Stimulated activated naive B cell treated with anti-CD40 and anti-IgM and Interleukin-4, amounts not matched to agents 10 μg/mL and 1 μg/mL and 100 μg/mL, for 72 hours (primary cell): ENCODE measurements at regions not wholly inside any gene's neighbourhood (a gene's known extent, or its start where the extent isn't known, plus 50 kb on each side); places are given as distances from the start of the nearest gene placed in this dataset.

ENCODE experiments used
- ATAC-seq, 2 donors: fragments of 150-1000 bp; cut with Tn5 transposase; replicated peaks; 2 replicates each; pipeline ENCODE4 v1.10.0; 2021; ENCODE audit warnings: moderate library complexity in 1 of 2
- DNase-seq: peaks from one replicate; pipeline ENCODE4 v3.0.0; 2021
- H3K27ac Mint-ChIP-seq: one replicate; pipeline ENCODE4 v1.8.0; 2022; ENCODE audit warnings: mild to moderate bottlenecking, mixed read lengths
- H3K27me3 Mint-ChIP-seq, 2 donors: one replicate each; pipeline ENCODE4 v1.8.0; 2022; ENCODE audit warnings: mixed read lengths in 2 of 2
- H3K36me3 Mint-ChIP-seq, 2 donors: one replicate each; pipeline ENCODE4 v1.8.0; 2022; ENCODE audit warnings: mixed read lengths in 2 of 2, mild to moderate bottlenecking in 1 of 2
- H3K4me1 Mint-ChIP-seq, 2 donors: one replicate each; pipeline ENCODE4 v1.8.0; 2022; ENCODE audit warnings: mixed read lengths in 2 of 2, mild to moderate bottlenecking in 1 of 2
- H3K4me3 Mint-ChIP-seq, 2 donors: one replicate each; pipeline ENCODE4 v1.8.0; 2022; ENCODE audit warnings: mild to moderate bottlenecking in 2 of 2, mixed read lengths in 2 of 2, moderate library complexity in 1 of 2
- H3K9me3 Mint-ChIP-seq, 2 donors: one replicate each; pipeline ENCODE4 v1.8.0; 2022; ENCODE audit warnings: mixed read lengths in 2 of 2, mild to moderate bottlenecking in 1 of 2

DNA sequence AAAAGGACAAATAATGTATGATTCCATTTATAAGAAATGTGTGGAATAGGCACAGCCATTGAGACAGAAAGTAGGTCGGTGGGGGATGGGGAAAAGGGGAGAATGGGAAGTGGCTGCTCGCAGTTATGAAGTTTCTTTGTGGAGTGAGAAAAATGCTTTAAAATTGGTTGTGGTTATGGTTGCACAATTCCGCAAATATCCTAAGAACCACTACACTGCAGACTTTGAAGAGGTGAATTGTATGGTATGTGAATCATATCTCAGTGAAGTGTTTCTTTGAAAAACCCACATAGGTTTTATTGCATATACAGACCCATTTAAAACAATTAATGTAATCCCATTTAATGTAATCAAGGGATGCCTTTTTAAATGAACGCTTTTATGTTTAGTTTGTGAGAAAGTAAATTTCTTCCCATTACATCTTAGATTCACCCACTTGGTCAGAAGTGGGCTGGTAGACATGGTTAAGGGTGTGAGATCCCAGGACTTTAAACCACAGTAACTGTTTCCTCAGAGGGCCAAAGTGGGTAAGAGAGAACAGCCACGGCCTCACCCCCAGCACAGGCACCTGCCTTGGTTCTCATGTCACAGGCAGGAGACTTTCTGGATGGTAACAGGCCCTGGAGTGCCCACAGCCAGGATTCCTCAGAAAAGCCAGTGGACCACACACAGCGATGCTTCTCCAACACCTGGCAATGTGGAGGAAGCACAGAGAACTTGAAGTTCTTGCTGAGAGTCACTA is 119.3 kb upstream of the GJB6 start:
- no peaks in the 10 kb centered on the region for H3K4me1 Mint-ChIP-seq
- no peaks in the 10 kb centered on the region for H3K27me3 Mint-ChIP-seq
- ATAC-seq (no peak), DNase-seq (no peak)
- no peaks in the 10 kb centered on the region for H3K36me3 Mint-ChIP-seq
- no peak overlapping the region for H3K27ac Mint-ChIP-seq
- no peak overlapping the region for H3K4me3 Mint-ChIP-seq
- H3K9me3 Mint-ChIP-seq, result peaks cover 3 to 5% of the 10 kb centered on the region in 2 donors

DNA sequence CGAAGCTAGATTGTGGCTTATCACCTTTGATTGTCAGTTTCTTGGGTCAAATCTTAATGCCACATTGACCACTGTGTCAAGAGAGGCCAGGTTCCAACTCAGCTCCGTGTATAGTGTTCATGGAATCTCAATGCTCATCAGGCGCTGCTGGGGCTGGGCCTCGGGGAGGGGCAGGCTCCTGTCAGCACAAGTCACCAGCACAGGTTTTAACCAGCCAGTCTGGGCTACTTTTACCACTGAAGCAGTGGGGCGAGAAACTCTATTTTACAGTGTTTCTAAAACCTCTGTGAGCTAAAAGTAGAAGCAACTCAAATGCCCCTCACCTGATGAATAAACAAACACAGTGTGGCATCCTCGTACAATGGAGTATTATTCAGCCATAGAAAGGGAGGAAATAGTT is 118.7 kb upstream of the GJB6 start:
- DNase-seq, result no peak
- H3K27me3 Mint-ChIP-seq, result no peaks in the 10 kb centered on the region
- no peak overlapping the region for H3K27ac Mint-ChIP-seq
- H3K36me3 Mint-ChIP-seq, result no peaks in the 10 kb centered on the region
- no peak for ATAC-seq
- H3K4me1 Mint-ChIP-seq, result no peaks in the 10 kb centered on the region
- H3K9me3 Mint-ChIP-seq, result peaks cover 3 to 5% of the 10 kb centered on the region in 2 donors
- H3K4me3 Mint-ChIP-seq, result no peak overlapping the region

DNA sequence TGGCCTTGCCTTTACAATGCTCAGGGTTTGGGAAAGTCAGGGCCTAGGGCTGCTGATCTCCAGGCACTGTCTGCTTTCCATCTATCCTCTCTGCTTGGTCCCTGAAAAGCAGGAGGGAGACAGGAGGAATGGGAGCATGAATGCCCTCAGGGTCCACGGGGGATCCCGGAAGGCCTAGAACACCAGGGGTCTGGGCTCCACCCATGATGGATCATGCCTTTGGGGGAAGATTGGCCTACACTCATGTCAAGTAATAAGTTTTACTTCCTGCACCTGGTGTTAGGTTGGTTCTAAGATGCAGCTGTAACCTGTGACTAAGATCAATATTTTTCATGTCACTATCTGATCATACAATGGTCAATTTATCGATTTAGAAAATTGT is 118.3 kb upstream of the GJB6 start:
- Mint-ChIP-seq H3K36me3 (no peaks in the 10 kb centered on the region), H3K4me1 (no peaks in the 10 kb centered on the region), H3K27ac (no peak overlapping the region), H3K9me3 (peaks cover 3 to 5% of the 10 kb centered on the region in 2 donors), H3K4me3 (no peak overlapping the region), H3K27me3 (no peaks in the 10 kb centered on the region)
- ATAC-seq (no peak), DNase-seq (no peak)

DNA sequence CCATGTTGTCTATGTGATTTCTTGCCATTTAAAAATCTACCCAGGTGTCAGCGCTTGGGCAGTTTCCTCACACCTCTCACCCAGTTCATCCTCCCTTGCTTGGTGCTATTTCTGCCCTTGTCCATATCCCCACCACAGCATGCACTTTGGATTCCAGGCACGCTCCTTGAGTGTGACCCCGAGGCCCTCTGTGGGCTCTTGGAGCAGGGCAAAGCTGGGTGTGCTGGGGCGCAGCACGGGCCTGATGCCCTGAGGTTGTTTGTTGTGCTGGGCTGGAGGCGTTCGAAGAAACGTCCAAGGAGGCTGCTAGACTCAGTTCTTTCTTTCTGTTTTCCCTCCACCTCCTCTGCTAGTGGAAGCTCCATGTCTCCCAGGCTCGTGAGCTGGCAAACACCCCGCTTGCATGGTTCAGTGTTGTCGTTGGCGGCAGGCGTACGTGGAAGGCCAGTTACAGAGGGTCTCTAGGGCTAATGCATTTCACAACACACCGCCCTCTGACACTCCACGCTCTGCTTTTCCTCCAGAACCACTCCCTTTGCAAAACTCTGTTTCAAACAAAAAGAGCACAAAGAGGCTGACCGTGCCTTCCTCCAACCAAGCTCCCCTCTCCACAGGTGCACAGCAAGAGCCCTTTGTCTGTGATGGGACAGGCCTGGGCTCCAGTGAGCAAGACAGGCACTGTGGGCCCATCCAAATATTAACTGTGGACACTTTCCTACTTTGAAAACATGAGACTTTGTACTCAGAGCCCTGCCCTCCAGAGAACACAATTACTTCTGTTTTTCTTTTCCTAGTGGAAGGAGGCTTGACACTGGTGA is 117.7 kb upstream of the GJB6 start:
- Mint-ChIP-seq H3K4me3 (no peak overlapping the region), H3K4me1 (no peaks in the 10 kb centered on the region), H3K9me3 (peaks cover 3 to 5% of the 10 kb centered on the region in 2 donors), H3K36me3 (no peaks in the 10 kb centered on the region), H3K27ac (no peak overlapping the region), H3K27me3 (no peaks in the 10 kb centered on the region)
- ATAC-seq, result no peak
- no peak for DNase-seq

DNA sequence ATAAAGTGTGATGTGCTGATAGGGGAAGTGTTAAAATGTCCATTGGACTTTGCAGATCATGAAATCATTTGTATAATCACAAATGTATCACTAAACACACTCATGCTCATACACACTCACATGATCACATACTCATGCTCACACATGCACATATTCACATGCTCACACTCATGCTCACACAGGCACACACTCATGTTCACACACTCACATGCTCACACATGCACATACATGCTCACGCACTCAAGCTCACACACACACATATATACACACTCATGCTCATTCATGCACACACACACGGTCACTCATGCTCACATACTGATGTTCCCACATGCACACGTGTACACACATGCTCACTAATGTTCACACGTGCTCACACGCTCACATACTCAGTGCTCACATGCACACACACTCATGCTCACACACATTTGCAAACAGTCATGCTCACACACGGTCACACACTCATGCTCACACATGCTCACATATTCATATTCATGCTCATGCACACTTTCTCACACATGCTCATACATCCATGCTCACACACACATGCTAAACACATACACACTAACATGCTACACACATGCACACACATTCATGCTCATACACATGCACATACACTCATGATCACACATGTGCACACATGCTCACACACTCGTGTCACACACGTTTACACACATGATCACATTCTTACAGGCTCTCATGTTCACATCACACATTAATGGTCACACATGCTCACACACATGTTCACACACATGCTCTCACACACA is 116.7 kb upstream of the GJB6 start:
- no peak for ATAC-seq
- Mint-ChIP-seq H3K36me3 (no peaks in the 10 kb centered on the region), H3K27ac (no peak overlapping the region), H3K4me3 (no peak overlapping the region), H3K4me1 (no peaks in the 10 kb centered on the region), H3K9me3 (peaks cover 3 to 5% of the 10 kb centered on the region in 2 donors), H3K27me3 (no peaks in the 10 kb centered on the region)
- DNase-seq, result no peak

DNA sequence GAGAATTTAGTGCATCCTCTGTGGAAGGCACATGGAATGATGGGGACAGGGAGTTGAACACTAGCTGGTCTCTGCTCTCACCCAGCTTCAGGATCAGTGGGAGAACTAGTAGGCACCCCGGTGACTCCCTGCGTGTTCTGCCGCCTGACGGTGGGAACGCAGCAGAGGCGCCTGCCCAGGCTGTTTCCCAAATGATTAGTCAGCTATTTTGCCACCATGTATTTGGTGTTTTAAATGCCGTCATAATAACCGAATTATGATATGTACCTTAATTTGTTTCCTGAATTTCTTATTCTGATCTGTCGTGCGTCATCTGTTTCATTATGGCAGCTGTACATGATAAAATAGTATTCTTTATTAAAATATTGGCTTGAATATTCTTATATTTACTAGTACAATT is 115.9 kb upstream of the GJB6 start:
- Mint-ChIP-seq H3K4me3 (no peak overlapping the region), H3K27me3 (peaks cover 0 to 3% of the 10 kb centered on the region in 2 donors), H3K9me3 (peaks cover 3 to 5% of the 10 kb centered on the region in 2 donors), H3K27ac (no peak overlapping the region), H3K4me1 (no peaks in the 10 kb centered on the region), H3K36me3 (no peaks in the 10 kb centered on the region)
- DNase-seq (no peak), ATAC-seq (no peak)

DNA sequence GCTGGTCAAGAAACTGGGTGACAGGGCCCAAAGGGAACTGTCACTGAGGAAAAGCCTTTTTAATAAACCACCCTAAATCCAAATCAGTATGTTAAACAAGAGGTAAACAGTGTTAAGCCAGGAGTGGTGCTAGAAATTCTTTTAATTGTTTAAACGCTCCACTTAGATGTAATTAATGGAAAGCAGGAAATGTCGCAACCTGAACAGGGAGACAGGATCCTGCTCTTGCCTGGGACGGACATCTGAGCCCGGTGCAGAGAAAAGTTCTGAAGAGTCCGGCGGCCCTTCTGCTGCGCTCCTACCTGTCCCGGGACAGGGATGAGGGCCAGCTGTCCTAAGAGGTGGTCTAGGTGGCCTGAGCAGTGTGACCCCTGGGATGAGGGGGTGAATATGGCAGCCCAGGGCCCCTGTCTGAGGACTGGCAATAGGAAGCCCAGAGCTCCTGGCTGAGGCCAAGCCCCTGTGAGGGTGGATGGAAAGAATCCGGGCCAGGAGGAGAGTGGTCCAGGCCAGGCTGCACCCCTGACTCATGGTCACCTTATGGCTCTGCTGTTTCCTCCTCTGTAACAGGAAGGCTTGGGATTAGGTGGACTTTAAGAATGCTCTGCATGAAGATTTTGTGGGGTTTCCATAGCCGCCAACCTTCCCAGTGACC is 112.8 kb upstream of the GJB6 start:
- Mint-ChIP-seq H3K4me3 (no peak overlapping the region), H3K4me1 (no peaks in the 10 kb centered on the region), H3K9me3 (peaks cover 3 to 5% of the 10 kb centered on the region in 2 donors), H3K27ac (no peak overlapping the region), H3K36me3 (no peaks in the 10 kb centered on the region), H3K27me3 (peaks cover 0 to 4% of the 10 kb centered on the region in 2 donors)
- DNase-seq, result no peak
- no peak for ATAC-seq

DNA sequence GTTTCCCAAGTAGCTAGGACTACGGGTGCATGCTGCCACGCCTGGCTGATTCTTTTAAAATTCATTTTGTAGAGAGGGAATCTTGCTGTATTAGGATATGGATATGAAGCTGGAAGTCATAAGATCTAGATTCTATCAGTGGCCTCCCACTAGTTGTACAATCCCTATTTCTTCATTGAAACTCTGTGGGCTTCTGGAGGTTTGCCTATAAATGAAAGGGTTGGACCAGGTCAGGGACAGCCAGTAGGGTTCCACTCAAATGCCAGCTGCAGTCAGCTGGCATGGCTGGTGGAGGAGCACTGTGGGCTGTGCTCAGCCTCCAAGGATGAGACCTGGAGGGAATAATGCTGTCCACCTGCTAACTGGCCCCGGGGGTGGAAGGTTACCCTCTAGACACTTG is 110.2 kb upstream of the GJB6 start:
- no peak for DNase-seq
- H3K4me3 Mint-ChIP-seq, result no peak overlapping the region
- ATAC-seq, result no peak
- no peak overlapping the region for H3K27ac Mint-ChIP-seq
- H3K4me1 Mint-ChIP-seq, result peaks cover 2 to 7% of the 10 kb centered on the region in 2 donors
- peaks cover 0 to 1% of the 10 kb centered on the region in 2 donors for H3K9me3 Mint-ChIP-seq
- H3K27me3 Mint-ChIP-seq, result peaks cover 0 to 4% of the 10 kb centered on the region in 2 donors
- H3K36me3 Mint-ChIP-seq, result no peaks in the 10 kb centered on the region

DNA sequence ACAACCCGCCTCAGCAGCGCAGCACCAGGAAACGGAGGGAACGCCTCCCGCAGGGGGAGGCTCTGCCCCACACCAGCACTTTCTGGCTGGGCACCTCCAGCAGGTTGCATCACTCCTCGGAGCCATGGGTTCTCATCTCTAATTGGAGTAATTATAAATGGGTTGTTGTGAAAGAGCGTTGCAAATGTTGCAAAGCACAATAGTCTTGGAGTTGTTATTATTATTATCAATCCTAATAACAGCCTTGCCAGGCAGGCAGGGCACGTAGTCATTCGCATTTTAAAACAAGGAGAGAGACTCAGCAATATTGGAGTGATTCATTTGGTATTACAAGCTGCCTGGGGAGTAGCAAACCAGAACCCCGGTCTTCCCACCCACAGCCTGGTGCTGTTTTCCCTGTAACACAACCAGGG is 108.6 kb upstream of the GJB6 start:
- H3K27me3 Mint-ChIP-seq, result peaks cover 0 to 4% of the 10 kb centered on the region in 2 donors
- H3K36me3 Mint-ChIP-seq, result no peaks in the 10 kb centered on the region
- peaks cover 0 to 1% of the 10 kb centered on the region in 2 donors for H3K9me3 Mint-ChIP-seq
- H3K4me1 Mint-ChIP-seq, result peaks cover 2 to 7% of the 10 kb centered on the region in 2 donors
- H3K4me3 Mint-ChIP-seq, result no peak overlapping the region
- DNase-seq (no peak), ATAC-seq (no peak)
- no peak overlapping the region for H3K27ac Mint-ChIP-seq

DNA sequence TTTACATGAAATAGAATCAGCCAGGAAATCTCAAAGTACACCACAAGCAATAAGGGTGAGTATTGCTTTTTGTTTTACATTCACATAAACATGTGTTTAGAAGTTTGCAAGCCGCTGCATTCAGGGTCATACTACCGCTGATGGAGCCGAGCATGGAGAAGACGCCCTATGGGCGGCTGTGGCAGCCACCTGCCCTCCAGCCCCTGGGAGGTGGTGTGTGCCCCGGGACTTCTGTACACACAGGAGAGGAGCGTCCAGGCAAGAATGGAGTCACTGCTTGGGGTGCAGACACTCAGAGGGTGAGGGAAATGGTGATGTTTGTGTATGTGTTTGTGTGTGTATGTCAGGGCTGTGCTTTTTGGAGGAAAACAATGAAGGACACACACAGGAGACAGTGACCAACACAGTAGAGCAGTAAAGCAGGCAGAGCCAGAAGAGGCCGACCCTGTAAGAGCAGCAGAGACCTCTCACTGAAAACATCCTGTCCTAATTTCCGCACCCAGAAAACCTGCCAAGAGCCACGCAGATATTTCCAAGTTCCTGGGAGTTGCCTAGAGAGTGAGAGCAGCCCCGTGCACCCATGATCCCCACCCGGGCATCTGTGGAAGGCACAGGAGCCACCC is 108.1 kb upstream of the GJB6 start:
- Mint-ChIP-seq H3K4me1 (peaks cover 2 to 7% of the 10 kb centered on the region in 2 donors), H3K4me3 (no peak overlapping the region), H3K27me3 (peaks cover 0 to 4% of the 10 kb centered on the region in 2 donors), H3K36me3 (no peaks in the 10 kb centered on the region), H3K9me3 (peaks cover 0 to 1% of the 10 kb centered on the region in 2 donors), H3K27ac (no peak overlapping the region)
- no peak for DNase-seq
- ATAC-seq, result no peak

DNA sequence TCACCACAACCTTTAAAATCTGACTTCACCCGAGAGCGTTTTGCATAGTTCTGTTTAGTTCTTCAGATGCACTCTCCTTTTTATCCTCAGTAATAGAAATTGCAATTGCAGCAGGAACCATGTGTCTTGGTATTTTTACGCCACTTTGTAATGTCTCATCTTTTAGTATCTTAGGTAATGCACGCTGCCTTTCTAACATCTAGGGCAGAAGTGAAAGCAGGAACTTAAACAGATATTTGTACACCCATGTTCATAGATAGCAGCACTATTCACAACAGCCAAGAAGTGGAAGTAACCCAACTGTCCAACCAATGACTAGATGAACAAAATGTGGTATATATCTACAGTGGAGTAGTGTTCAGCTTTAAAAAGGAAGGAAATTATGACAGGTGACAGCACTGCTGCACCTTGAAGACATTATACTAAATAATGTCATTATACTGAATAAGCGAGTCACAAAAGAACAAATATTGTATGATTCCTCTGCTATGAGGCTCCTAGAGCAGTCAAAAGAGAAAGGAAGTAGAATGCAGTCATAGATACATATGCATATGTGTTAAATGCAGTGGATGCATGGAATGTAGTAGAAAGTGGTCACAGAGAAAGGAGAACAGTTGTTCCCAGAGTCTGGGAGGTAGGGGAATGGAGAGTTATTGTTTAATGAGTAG is 105.9 kb upstream of the GJB6 start:
- Mint-ChIP-seq H3K9me3 (peaks cover 0 to 1% of the 10 kb centered on the region in 2 donors), H3K27ac (no peak overlapping the region)
- no peak for DNase-seq

DNA sequence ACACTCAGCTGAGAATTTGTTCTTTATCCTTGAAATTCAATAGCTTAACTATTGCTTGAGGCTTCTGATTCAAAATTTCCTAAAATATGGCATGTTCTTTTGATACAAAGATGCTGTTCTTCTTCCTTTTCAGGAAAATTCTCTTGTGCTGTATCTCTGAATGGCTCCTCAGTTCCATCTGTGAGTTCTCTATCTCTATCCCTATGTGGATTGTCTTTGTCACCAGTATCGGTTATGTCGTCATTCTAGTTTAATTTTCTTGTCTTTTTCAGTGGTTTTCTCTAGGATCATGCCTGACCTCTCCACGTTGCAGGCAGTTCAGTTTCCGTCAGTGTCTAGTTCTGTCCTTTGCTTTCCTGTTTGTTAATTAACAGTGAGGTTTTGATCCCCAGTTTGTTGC is 104.6 kb upstream of the GJB6 start:
- no peaks in the 10 kb centered on the region for H3K27me3 Mint-ChIP-seq
- H3K4me1 Mint-ChIP-seq, result peaks cover 2 to 7% of the 10 kb centered on the region in 2 donors
- ATAC-seq, result no peak
- no peak overlapping the region for H3K4me3 Mint-ChIP-seq
- DNase-seq, result no peak
- H3K36me3 Mint-ChIP-seq, result no peaks in the 10 kb centered on the region
- peaks cover 0 to 1% of the 10 kb centered on the region in 2 donors for H3K9me3 Mint-ChIP-seq
- no peak overlapping the region for H3K27ac Mint-ChIP-seq

More for the DNA sequence above, 105.9 kb upstream of the GJB6 start:
- H3K27me3 Mint-ChIP-seq, result peaks cover 0 to 1% of the 10 kb centered on the region in 2 donors
- ATAC-seq, result peak; percentile 16 to 29
- peaks cover 2 to 7% of the 10 kb centered on the region in 2 donors for H3K4me1 Mint-ChIP-seq
- no peaks in the 10 kb centered on the region for H3K36me3 Mint-ChIP-seq
- no peak overlapping the region for H3K4me3 Mint-ChIP-seq

DNA sequence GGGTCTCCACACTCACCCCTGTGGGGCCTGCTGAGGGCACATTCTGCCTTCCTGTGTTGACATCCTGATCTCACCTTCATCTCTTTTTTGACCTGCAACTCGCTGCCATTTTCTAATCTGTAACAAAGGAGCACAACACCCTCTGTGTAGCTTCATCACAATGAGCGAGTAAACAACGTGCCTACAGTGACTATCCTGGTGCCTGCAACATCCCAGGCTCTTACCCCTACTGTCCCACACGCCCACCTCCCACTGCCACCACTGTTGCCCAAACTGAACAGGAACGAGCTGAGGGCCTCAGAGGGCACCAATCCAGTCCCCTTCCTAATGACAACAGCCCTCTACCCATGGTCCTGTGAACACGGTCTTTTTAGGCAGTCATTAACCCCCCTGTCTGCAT is 102.2 kb upstream of the GJB6 start:
- Mint-ChIP-seq H3K36me3 (no peaks in the 10 kb centered on the region), H3K27me3 (no peaks in the 10 kb centered on the region), H3K9me3 (peaks cover 0 to 4% of the 10 kb centered on the region in 2 donors), H3K4me1 (peaks cover 2 to 7% of the 10 kb centered on the region in 2 donors), H3K27ac (no peak overlapping the region), H3K4me3 (no peak overlapping the region)
- ATAC-seq, result no peak
- no peak for DNase-seq
